ENCODE measurements at regions not wholly inside any gene's neighbourhood (a gene's known extent, or its start where the extent isn't known, plus 50 kb on each side); places are given as distances from the start of the nearest gene placed in this dataset.

DNA sequence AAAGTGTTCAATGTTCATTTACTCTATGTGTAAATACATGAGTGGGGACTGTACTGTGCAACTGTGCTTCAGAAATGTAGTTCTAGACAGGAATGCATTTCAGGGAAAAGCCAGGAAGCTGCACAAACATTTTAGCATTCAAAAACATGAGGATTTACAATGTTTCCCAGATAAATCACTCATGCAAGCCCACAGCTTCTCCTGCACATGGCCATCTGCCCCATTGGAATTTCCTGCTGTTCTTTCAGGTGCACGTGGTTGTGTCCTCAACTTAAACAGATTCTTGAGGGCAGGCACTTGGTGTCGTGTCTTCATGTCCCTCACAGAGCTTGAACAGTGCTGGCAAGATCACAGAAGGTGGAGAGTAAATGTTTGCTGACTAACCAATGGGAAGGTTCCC lies 101.5 kb downstream of the UNC5CL start:
- Histone ChIP-seq H3K27ac (ENCODE audit: low read depth, low read length) (peak overlapping the region; percentile 47), H3K36me3 (ENCODE audit: control insufficient read depth, insufficient read depth, low read length) (no peaks in the 10 kb centered on the region), H3K9ac (ENCODE audit: extremely low read depth, low read length, poor library complexity, severe bottlenecking) (no peak overlapping the region), H3K27me3 (ENCODE audit: control insufficient read depth, insufficient read depth, low read length, poor library complexity, severe bottlenecking) (no peaks in the 10 kb centered on the region), H3K4me3 (ENCODE audit: low read length) (no peak overlapping the region), H3K9me3 (ENCODE audit: control insufficient read depth, low read length) (no peaks in the 10 kb centered on the region), H3K4me1 (ENCODE audit: control insufficient read depth, insufficient read depth, low read length) (no peaks in the 10 kb centered on the region)
- H3K27ac Mint-ChIP-seq: no peak overlapping the region
- no peak for DNase-seq
- TF ChIP-seq, protein P1, sequence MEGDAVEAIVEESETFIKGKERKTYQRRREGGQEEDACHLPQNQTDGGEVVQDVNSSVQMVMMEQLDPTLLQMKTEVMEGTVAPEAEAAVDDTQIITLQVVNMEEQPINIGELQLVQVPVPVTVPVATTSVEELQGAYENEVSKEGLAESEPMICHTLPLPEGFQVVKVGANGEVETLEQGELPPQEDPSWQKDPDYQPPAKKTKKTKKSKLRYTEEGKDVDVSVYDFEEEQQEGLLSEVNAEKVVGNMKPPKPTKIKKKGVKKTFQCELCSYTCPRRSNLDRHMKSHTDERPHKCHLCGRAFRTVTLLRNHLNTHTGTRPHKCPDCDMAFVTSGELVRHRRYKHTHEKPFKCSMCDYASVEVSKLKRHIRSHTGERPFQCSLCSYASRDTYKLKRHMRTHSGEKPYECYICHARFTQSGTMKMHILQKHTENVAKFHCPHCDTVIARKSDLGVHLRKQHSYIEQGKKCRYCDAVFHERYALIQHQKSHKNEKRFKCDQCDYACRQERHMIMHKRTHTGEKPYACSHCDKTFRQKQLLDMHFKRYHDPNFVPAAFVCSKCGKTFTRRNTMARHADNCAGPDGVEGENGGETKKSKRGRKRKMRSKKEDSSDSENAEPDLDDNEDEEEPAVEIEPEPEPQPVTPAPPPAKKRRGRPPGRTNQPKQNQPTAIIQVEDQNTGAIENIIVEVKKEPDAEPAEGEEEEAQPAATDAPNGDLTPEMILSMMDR (conservative IDR thresholded peaks at IDR 0.05): no peak
- H3K27me3 Mint-ChIP-seq (ENCODE audit: insufficient read depth): peaks cover 4% of the 10 kb centered on the region
- no peak overlapping the region for H3K4me3 Mint-ChIP-seq
- WGBS, 2 experiments (ENCODE audit: insufficient coverage in 1 of 2, insufficient read length in 1 of 2): 82 to 94% methylated on average over 2 of the region's 2 CpGs
- H3K4me1 Mint-ChIP-seq: peaks cover 13% of the 10 kb centered on the region
- no peaks in the 10 kb centered on the region for H3K36me3 Mint-ChIP-seq (ENCODE audit: low read depth)
- peaks cover 6% of the 10 kb centered on the region for H3K9me3 Mint-ChIP-seq

DNA sequence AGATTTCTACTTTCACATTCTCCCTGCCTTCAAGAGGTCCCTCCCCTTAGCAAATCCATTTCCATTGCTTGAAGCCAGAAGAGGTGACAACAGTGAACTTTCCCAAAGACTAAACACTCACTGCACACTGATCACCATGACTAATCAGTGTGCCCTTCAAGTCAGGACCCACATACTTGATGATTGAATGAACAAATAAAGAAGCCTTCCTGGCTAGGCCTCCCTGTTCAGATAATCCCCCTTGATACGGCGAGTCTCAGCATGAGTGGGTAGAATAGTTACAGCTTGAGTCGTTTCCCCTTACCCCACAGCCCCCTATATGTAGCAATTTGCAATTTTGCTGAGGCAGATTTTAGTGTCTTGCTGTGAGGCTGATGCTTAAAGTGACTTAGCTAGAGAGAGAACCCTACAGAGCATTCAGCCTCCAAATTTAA lies 102.2 kb downstream of the UNC5CL start:
- Histone ChIP-seq H3K9ac (ENCODE audit: extremely low read depth, low read length, poor library complexity, severe bottlenecking) (no peak overlapping the region), H3K27me3 (ENCODE audit: control insufficient read depth, insufficient read depth, low read length, poor library complexity, severe bottlenecking) (no peaks in the 10 kb centered on the region), H3K4me3 (ENCODE audit: low read length) (no peak overlapping the region), H3K4me1 (ENCODE audit: control insufficient read depth, insufficient read depth, low read length) (no peaks in the 10 kb centered on the region), H3K36me3 (ENCODE audit: control insufficient read depth, insufficient read depth, low read length) (no peaks in the 10 kb centered on the region), H3K27ac (ENCODE audit: low read depth, low read length) (peak overlapping the region; percentile 47), H3K9me3 (ENCODE audit: control insufficient read depth, low read length) (no peaks in the 10 kb centered on the region)
- H3K27ac Mint-ChIP-seq: no peak overlapping the region
- DNase-seq: no peak
- WGBS, 2 experiments (ENCODE audit: insufficient coverage in 1 of 2, insufficient read length in 1 of 2): 68% methylated on average over 3 of the region's 3 CpGs; no CpG with 5 or more reads in 1 of the 2 experiments
- H3K4me3 Mint-ChIP-seq: no peak overlapping the region
- no peaks in the 10 kb centered on the region for H3K36me3 Mint-ChIP-seq (ENCODE audit: low read depth)
- peaks cover 5% of the 10 kb centered on the region for H3K9me3 Mint-ChIP-seq
- peaks cover 4% of the 10 kb centered on the region for H3K27me3 Mint-ChIP-seq (ENCODE audit: insufficient read depth)
- peaks cover 13% of the 10 kb centered on the region for H3K4me1 Mint-ChIP-seq
- TF ChIP-seq, protein P1 (conservative IDR thresholded peaks at IDR 0.05): no peak

DNA sequence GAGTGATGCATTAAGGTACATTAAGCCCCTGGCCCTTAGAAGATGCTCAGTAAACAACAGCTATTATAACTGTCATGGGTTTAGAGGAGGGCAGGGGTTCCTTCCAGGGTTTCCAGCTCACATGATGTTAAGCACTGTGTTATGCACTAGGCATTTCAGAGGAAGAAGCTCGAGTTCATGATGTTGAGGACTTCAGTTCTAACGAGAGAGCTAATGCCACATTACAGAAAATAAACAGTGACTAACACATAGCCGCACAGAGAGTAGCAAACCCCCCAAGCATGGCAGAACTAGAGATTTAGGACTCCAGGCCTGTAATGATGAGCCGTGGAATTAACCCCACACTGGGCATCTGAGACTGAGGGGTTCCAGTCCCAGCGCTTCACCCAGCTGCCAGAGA lies 105.2 kb downstream of the UNC5CL start:
- peaks cover 13% of the 10 kb centered on the region for H3K4me1 Mint-ChIP-seq
- H3K27me3 Mint-ChIP-seq (ENCODE audit: insufficient read depth): peaks cover 4% of the 10 kb centered on the region
- Histone ChIP-seq H3K9me3 (ENCODE audit: control insufficient read depth, low read length) (no peaks in the 10 kb centered on the region), H3K4me3 (ENCODE audit: low read length) (no peak overlapping the region), H3K9ac (ENCODE audit: extremely low read depth, low read length, poor library complexity, severe bottlenecking) (no peak overlapping the region), H3K36me3 (ENCODE audit: control insufficient read depth, insufficient read depth, low read length) (no peaks in the 10 kb centered on the region), H3K27ac (ENCODE audit: low read depth, low read length) (no peak overlapping the region), H3K27me3 (ENCODE audit: control insufficient read depth, insufficient read depth, low read length, poor library complexity, severe bottlenecking) (no peaks in the 10 kb centered on the region), H3K4me1 (ENCODE audit: control insufficient read depth, insufficient read depth, low read length) (no peaks in the 10 kb centered on the region)
- no peak for DNase-seq
- no peaks in the 10 kb centered on the region for H3K36me3 Mint-ChIP-seq (ENCODE audit: low read depth)
- H3K9me3 Mint-ChIP-seq: no peaks in the 10 kb centered on the region
- TF ChIP-seq, protein P1 (conservative IDR thresholded peaks at IDR 0.05): no peak
- H3K4me3 Mint-ChIP-seq: no peak overlapping the region
- no peak overlapping the region for H3K27ac Mint-ChIP-seq
- 94% methylated on average over 3 to 5 of the region's 5 CpGs for WGBS, 2 experiments (ENCODE audit: insufficient coverage in 1 of 2, insufficient read length in 1 of 2)
